Effector CD4-positive, alpha-beta T cell (primary cell): ENCODE measurements at regions not wholly inside any gene's neighbourhood (a gene's known extent, or its start where the extent isn't known, plus 50 kb on each side); places are given as distances from the start of the nearest gene placed in this dataset.

ENCODE experiments used
- DNase-seq: peaks from one replicate; pipeline ENCODE4 v3.0.0-alpha.2; 2020

DNA sequence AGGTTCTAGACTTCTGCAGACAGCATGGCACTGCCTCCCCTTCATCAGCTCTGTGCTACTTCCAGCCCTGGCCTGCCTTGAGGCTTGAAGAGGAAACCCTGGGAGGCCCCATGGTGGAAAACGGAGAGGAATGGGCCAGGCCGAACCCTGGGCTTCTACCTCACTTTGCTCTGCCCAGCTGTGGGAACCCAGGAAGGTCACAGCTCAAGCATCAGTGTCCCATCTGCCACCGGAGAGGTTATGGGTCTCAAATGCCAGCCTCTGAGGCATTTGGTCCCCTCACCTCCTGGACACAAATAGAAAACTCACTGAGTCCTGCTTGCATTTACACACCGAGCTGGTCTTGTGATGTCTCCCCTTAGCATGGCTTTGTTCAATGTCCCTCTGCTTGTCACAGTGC is 80.1 kb upstream of the ALDH1B1 start:
- DNase-seq: no peak

GRCh38 chr9:38311382-38312270 is 80.9 kb upstream of the ALDH1B1 start:
- DNase-seq: no peak

DNA sequence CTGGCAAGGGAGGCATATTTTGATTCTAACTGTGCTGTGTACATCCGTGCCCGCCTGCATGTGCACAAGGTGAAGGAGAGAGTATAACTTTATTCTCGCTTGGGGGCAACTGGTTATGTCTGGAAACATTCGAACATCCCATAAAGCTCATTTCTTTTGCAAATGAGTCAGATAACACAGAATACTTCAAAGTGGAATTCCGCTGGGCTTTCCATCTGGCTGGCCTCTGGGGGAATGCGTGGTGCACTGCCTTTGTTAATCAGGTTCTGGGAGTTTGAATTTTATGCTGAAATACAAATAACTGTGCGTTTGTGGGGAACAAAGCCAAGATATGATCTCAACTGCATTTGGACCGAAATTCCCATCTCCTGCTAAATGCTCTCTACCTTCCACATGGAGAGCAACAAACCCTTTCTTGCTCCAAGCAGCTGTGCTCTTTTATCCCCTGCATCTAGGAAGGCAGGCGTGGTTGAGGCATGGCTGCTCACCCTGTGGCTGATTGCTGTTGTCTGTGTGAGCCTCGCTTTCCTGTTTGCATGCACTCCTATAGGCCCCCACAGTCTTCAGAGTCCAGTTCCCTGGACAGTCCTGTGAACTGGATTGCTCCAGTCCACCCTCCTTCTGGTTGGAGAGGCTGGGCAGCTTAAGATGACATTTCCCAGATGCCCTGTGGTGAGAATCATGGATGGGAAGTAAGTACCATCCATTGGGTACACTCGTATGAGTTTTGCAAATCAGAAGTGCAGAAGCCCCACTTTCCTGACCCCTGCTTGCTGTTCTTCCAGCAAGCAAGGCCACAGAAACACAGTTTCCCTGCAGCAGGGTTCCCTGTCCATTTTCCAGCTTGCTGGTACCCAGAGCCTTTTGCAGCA is 82.9 kb upstream of the ALDH1B1 start:
- no peak for DNase-seq

- no peak for DNase-seq
These were observed 84.4 kb upstream of the ALDH1B1 start for GRCh38 chr9:38308136-38308535.

DNA sequence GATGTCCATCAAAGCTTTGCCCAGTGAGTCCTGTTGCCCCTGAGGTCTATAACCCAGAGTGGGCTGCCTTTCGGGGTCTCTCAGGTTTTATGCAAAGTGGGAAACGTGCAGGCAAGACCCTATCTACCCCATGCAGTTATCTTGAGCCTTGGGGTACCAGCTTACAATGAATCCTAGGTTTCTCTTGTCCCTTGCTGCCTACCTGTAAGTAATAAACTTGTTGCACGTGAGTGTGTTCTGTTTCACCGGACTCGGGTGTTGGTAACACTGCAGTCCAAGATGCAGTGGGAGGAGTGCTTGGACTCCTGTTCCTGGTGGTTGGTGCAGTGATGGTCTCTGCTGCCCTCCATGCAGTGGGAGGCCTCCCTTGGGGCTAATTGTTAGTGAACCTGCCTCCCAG is 85.6 kb upstream of the ALDH1B1 start:
- no peak for DNase-seq

DNA sequence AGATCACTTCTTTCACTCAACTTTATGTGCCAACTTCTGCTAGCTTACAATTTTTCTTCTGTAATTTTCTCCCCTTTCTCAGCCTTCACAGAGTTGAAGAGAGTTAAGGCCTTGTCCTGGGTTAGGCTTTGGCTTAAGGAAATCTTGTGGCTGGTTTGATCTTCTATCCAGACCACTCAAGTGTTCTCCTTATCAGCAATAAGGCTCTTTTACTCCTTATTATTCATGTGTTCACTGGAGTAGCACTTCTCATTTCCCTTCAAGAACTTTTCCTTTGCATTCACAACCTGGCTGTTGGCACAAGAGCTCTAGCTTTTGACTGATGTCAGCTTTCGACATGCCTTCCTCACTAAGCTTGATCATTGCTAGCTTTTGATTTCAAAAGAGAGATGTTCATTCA is 86.9 kb upstream of the ALDH1B1 start:
- no peak for DNase-seq

GRCh38 chr9:38301376-38302106 is 91.0 kb upstream of the ALDH1B1 start:
- DNase-seq: no peak

GRCh38 chr9:38299856-38300255 is 92.6 kb upstream of the ALDH1B1 start:
- DNase-seq: no peak

- no peak for DNase-seq
These were observed 93.6 kb upstream of the ALDH1B1 start for GRCh38 chr9:38298904-38299303.

GRCh38 chr9:38298503-38298902 is 94.0 kb upstream of the ALDH1B1 start:
- DNase-seq: no peak

DNA sequence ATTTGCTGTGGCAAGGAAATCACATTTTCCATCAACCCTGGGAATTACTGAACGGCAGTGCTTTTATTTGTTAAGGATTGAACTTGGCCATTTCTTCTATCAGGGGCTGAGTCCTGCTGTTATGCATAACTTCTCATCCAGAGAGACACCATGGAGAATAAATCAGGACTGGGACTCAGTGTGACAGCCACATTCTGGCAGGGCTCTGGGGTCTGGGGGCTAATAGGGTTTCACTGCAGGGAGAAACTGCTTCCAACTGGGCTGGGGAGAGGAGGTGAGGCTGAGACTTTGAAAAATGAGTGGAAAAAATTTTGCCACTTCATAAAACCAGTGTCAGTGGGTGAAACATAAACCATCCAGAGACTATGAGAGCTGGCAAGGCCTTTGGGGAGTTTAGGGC is 95.7 kb upstream of the ALDH1B1 start:
- no peak for DNase-seq

DNA sequence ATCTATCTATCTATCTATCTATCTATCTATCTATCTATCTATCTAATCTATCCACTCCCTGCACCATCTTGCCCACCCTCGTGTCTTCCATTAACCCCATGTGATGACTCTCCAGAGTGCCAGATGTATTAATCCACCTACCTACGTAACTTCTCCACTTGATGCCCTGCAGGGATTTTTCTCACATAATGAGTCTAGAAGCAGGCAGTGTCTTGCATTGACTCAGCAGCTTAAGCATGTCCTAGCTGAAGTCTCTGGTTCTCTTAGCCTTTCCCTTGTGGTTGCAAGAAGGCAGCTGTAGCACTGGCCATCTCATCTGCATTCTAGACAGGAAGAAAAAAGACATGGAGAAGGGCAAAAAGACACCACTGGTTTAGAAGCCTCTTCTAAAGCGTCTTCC is 96.7 kb upstream of the ALDH1B1 start:
- DNase-seq: no peak

- DNase-seq: no peak
These were observed 98.1 kb upstream of the ALDH1B1 start for GRCh38 chr9:38294220-38294960.

DNA sequence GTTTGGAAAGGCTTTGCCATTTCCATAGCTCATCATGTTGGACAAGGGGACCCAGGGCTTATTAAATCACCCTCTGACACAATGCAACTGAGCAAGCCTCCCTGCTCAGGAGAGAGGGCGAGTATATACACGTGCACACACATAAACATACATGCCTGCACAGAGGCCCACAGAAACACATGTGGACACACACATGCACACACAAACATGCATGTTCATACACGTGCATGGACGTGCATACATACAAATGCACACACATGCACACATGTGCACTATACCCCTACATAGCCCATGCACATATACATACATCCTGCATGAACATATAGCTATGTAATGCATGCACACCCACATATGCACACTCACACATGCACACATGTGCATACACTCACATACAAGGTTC is 99.5 kb upstream of the ALDH1B1 start:
- DNase-seq: no peak

DNA sequence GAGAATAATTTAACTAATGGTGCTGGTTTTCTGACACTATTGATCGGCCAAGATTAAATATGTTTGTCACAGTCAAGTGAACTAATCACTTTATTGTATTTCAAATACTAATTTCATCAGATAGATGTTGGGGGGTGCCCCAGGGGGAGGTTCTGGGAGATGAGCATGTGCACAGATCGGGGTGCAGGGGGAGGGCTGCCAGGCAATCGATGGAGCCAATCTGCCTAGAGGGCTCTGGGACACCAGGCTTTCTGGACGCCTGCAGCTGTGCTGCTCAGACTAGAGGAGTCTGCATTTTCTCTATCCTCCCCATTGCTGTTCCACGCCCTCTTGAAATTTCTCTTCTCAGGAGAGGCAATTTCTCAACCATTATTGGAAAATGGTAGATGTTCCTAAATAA is 100.0 kb upstream of the ALDH1B1 start:
- DNase-seq: no peak

DNA sequence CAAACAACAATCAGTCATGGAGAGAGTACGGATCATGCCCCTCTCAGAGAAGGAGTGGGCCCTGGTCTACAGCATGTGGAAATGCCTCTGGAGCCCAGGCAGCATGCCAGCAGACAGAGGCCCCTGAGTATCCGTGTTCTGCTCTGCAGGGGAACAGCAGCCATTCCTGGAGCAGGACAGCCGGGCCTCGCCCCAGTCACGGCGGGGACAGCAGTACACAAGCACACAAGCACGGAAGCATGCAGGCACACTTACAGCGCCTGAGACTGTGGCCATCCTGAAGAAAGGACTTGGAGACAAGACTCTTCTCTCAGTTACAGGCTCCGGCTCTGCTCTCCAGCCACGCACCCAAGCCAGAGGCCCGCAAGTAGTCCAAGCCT is 102.6 kb upstream of the ALDH1B1 start:
- no peak for DNase-seq

- DNase-seq: no peak
These were observed 103.2 kb upstream of the ALDH1B1 start for GRCh38 chr9:38289236-38289865.

- DNase-seq: no peak
These were observed 104.0 kb upstream of the ALDH1B1 start for GRCh38 chr9:38288502-38288901.

GRCh38 chr9:38287420-38287985 is 105.0 kb upstream of the ALDH1B1 start:
- no peak for DNase-seq

DNA sequence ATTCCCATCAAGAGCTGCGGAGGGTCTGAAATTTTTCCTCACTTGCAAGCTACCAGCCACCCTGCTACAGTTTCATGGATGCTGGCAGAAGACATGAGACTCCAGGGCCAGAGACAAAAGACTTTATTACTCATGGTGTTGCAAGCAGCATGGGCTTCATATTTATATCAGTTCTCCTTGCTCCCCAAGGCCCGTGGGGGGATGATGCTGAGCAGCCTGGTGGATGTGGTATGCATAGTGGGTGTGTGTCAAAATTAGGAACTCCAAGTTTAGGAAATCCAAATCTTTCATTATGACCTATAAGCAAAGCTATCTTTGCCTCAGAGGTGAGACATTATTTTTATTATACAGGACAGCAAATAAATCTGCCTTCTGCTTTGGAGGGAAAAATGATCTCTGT is 105.7 kb upstream of the ALDH1B1 start:
- no peak for DNase-seq

DNA sequence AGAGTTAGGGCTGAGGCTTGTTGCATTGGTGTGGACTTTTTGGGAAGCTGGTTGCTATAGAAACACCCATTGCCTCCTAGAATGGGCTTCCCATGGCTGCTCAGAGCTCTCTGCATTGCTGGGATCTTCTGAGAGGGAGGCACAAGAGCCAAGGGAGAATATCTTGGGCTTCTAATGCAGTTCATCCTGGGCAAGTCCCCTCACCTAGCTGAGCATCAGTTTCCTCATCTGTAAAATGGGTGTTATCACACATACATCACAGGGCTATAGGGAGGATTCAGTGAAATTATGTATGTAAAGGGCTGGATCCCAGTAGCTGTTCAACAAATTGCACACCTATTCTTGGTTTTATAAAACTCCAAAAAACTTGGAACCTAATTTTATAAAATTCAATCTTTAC is 106.1 kb upstream of the ALDH1B1 start:
- DNase-seq: no peak

GRCh38 chr9:38285236-38285635 is 107.3 kb upstream of the ALDH1B1 start:
- no peak for DNase-seq
